SKM-1 treated with dmso at 0.1 percent for 144 hours (cell line): ENCODE measurements at regions not wholly inside any gene's neighbourhood (a gene's known extent, or its start where the extent isn't known, plus 50 kb on each side); places are given as distances from the start of the nearest gene placed in this dataset.
"Not testable (repeated sequence)": the region's sequence is repeated elsewhere in the genome, so short reads cannot be mapped to it uniquely, and the experiment has no call there.

ENCODE experiments used
- DNase-seq: peaks from one replicate; lab custom pipeline; 2025; ENCODE audit not compliant: unreplicated experiment; lab: John Stamatoyannopoulos, UW

- DNase-seq, result not testable (repeated sequence)
These were observed 395.2 kb downstream of the HGF start for GRCh38 chr7:81374641-81375040.

DNA sequence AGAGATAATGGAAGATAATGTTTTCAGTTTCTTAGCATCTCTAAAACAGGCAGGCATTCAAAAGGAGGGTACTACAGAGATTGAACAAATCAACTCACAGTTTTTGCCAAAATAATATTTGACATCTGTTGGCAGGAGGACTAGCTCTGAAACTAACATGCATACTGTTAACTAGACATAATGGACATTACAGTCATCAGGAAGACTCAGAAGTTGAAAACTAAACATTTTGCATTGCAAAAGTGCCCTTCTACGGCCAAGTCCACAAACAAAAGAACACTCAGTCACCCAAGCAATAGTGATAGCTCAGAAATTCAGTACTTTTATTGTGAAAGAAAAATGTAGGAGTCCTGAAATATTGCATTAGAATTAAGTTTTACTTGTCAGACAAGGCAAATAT lies 399.0 kb downstream of the HGF start:
- no peak for DNase-seq

DNA sequence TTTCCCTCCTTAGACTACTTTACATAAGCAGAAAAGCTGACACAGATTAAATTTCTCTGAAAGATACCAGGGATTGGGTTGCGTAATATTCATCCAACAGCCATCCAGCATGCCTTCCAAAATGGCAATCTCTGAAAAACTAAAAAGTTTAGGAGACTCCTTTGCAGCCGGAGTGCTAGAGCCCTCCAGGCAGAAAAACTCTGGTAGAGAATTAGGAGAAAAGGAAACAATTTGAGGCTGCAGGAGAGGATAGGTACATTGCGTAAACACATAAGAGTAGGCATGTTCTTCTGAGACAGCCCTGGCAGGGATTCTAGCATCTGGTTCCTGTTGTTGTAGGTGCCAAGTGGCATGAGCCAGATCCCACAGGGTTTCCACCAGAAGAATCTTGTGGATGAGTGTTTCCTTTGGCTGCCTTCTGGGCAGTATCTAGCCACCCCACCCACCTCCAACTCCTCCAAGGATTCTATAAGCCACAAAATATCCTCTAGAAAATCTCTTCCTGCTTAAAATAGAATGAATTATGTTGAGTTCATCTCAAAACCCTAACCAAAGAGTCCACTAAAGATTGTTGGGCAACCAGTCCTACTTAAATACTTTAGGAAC lies 402.4 kb downstream of the HGF start:
- DNase-seq, result no peak

DNA sequence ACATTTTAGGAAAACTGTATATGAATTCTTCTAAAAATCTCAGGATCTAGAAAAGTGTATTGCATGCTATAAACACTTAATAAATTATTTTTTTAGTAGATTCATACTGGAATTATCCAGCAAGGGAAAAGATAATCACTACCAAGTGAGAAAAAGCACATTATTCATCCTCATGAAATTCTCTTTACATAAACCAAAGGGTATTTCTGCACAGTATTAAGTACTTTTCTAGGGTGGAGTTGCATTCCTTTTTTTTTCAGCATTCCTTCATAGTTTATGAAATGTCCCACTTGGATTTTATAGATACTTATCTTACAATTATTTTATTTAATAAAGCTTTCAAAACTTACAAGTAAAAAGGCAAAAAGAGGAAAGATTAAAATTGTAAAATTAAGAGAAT lies 403.3 kb downstream of the HGF start:
- no peak for DNase-seq

DNA sequence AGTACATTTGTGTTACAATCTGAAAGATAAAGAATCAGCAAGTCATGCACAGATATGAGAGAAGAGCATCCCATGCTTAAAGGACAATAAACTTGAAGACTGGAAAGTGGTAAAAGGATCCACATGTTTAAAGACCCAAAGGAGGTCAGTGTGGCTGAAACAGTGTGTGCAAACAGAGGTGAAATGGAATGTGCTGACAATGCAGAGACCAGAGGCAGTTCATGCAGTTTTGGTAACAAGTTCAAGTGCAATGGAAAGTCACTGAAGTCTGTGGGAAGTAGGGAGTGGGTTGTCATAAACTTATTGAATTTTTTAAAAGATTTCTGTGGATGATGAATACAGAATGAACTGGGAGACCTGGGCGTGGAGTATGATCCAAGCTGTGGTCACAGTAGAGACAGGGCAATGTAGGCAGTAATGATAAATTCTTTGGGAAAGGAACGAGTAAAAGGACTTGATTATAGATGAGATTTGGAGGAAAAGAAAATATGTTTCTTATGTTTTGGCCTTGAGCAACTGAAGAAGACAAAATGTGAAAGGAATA lies 408.0 kb downstream of the HGF start:
- no peak for DNase-seq

DNA sequence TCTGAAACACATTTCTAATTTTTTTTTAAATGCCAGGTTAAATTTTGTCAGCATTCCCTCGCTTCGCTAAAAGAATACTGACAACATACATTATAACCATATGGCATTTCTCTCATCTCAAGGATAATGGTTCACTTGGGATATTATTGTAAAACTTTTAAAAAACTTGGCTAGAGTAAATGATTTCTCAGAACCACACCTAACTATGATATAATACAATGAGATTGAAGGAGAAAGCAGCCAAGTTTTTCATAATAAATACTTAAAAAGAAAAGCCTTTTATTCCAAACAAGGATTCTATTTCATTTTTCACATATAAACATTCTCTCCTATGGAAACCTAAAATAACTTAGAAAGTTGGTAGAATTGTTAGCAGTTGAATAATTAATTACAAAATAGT lies 413.9 kb downstream of the HGF start:
- DNase-seq, result no peak

- no peak for DNase-seq
These were observed 420.8 kb downstream of the HGF start for GRCh38 chr7:81349044-81349443.

DNA sequence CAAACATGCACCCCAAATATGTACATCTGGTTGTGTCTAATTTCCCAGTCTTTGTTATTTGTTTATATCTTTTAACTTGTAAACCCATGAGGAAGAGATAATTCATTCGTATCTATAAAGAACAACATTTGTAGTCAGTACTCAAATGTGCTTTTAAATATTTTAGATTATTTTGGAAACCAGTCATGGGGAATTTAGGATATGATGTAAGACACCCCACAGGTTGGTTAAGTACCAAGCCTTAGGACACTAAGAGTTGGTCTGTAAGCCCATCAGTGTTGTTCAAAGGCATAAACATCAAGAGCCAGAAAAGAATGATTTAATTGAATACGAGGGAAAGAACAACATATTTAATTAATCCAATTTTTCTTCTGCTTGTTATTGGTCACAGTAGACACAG lies 421.1 kb upstream of the SEMA3C start:
- no peak for DNase-seq

DNA sequence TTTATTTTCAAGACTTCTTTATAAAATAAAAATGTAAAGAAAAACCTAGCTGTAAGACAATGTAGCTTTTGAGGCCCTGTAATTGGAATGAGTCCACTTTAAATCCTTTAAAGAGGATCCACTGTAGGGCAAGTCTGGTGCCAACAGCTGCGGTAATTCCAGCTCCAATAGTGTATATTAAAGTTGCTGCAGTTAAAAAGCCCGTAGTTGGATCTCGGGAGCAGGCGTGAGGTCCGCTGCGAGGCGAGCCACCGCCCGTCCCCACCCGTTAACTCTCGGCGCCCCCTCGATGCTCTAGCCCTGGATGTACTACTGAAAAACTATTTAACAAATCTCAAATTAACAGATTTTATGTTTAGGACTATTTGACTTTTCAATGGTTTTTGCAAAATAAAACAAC lies 414.7 kb upstream of the SEMA3C start:
- no peak for DNase-seq

GRCh38 chr7:81333004-81333403 lies 414.2 kb upstream of the SEMA3C start:
- no peak for DNase-seq

- no peak for DNase-seq
These were observed 412.5 kb upstream of the SEMA3C start for GRCh38 chr7:81331061-81332018.

DNA sequence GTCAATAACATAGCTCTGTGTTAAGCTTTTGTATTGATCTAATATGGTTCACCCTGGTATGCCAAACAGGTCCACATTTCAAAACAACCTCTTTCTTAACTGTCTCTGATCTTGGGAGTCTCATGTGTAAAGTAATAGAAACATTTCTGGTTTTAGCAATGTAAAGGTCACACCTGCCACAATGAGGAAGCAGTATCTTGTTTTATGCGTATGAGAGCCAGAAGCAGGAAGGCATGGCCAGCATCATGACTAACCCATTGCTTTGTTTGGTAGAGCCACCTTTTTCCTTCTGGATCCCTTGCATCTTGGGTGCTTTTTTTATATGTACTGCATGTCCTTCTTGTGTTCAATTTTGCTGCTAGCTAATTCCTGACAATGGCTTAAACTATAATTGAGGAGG lies 411.3 kb upstream of the SEMA3C start:
- DNase-seq, result no peak

- DNase-seq, result no peak
These were observed 408.8 kb upstream of the SEMA3C start for GRCh38 chr7:81327468-81328266.

GRCh38 chr7:81321949-81322348 lies 403.1 kb upstream of the SEMA3C start:
- no peak for DNase-seq

- no peak for DNase-seq
These were observed 398.9 kb upstream of the SEMA3C start for GRCh38 chr7:81317741-81318140.

DNA sequence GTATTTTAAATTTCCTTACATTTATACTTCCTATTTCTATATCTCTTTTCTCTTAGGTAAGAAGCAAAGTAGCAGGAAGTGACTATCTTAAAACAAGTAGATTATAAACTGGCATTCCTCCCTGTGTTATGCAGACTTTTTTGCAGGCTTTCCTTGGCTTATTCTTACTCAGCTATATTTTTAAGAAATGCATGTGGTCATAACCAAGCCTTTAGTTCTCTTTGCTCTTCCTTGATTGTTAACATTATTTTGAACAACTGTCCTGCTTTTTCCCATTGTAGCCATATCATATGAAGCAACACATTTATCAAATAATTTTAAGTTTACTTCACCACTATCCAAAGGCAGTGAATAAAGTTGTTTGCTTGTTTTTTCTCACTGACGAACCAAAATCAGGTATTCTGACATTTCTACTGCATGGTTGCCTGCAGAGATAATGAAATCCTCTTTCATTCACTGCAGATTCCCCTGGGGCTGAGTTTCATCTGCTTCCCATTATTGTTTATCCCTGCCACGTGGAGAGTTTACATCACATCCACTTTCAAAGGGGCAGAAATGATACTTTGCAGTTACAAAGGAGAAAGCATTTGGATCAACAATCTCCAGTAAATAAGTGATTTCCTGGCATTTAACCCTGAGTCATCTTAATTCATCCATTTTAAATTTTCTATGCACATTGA lies 389.9 kb upstream of the SEMA3C start:
- no peak for DNase-seq

GRCh38 chr7:81301815-81302214 lies 383.0 kb upstream of the SEMA3C start:
- DNase-seq, result no peak

GRCh38 chr7:81300753-81301152 lies 381.9 kb upstream of the SEMA3C start:
- DNase-seq, result no peak

- DNase-seq, result no peak
These were observed 380.9 kb upstream of the SEMA3C start for GRCh38 chr7:81299711-81300110.

GRCh38 chr7:81298951-81299666 lies 380.3 kb upstream of the SEMA3C start:
- no peak for DNase-seq
